Glomerular endothelial cell (primary cell): ENCODE measurements at regions not wholly inside any gene's neighbourhood (a gene's known extent, or its start where the extent isn't known, plus 50 kb on each side); places are given as distances from the start of the nearest gene placed in this dataset.
"Not testable (repeated sequence)": the region's sequence is repeated elsewhere in the genome, so short reads cannot be mapped to it uniquely, and the experiment has no call there.

Source experiments
- DNase-seq: peaks from one replicate; pipeline ENCODE4 v3.0.0-alpha.2; 2011; ENCODE audit warnings: low read depth, low spot score; ENCODE audit errors: extremely low read depth

DNA sequence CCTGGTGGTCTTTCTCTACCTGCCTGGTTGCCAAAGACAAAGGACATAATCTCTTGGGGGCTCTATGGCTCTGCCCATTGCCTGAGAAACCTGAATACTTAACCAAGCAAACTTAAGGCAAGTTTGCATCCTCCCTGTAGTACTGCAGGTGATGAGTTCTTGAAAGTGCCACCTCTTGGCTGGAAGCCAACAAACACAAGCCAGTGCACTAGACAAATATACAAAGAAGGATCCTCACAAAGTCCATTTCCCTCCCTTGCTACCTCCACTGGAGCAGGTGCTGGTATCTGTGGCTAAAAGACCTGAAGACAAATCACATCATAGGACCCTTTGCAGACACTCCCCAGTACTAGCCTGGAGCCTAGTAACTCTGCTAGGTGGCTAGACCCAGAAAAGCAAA, 772.3 kb downstream of the SI start:
- DNase-seq, result no peak

DNA sequence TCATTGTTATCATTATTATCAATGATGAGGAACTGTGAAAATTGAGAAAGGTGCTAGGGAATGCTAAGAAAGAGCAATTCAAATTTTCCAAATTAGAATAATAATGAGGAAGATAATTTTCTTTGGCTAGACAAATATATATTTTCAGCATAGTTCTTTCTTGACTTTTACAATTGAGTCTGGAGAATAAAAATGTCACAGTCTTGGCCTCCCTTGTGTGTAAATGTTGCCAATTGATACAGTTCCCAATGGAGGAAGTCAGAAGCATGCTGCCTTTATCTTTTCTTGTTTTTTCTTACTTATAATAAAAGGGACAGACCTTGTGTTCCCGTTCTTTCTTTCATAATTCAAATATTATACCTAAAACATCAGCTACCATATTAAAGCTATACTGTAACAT, 774.4 kb downstream of the SI start:
- DNase-seq, result no peak

DNA sequence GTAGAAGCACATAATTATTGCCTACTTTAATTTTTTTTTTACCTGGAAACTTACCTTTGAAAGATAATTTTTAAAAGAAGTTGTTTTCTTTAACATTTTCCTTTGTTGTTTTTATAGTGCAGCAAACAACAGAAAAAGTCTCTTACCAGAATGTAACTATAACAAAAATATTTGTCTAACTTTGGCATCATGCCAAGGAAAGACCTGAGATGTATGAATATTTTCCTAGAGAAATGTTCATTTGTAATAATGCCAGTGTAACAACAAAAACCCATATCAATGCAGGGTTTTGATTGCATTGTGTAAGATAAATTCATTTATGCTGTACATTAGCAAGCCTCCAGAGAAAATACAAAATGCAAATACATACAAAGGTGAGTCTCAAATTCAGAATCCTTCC, 775.7 kb downstream of the SI start:
- DNase-seq, result no peak

DNA sequence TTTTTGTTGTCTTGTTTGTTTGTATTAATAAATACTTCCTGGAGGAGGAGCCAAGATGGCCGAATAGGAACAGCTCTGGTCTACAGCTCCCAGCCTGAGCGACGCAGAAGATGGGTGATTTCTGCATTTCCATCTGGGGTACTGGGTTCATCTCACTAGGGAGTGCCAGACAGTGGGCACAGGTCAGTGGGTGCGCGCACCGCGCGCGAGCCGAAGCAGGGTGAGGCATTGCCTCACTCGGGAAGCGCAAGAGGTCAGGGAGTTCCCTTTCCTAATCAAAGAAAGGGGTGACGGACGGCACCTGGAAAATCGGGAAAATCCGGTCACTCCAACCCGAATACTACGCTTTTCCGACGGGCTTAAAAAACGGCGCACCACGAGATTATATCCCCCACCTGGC, 786.8 kb downstream of the SI start:
- DNase-seq, result not testable (repeated sequence)

DNA sequence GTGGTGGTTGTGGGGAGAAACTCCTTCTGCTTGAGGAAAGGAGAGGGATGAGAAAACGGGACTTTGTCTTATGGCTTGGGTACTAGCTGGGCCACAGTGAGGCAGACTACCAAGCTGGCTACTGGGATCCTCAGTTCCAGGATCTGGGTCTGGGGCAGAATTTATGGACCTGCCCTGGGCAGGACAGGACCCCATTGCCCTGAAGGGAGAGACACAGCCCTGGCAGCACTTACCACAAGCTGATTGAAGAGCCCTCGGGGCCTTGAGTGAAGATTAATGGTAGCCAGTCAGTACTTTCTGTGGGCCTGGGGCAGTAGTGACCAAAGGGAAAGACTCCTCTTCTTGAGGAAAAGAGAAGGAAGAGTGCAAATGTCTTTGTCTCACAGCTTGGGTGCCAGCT, 799.7 kb downstream of the SI start:
- DNase-seq, result no peak

DNA sequence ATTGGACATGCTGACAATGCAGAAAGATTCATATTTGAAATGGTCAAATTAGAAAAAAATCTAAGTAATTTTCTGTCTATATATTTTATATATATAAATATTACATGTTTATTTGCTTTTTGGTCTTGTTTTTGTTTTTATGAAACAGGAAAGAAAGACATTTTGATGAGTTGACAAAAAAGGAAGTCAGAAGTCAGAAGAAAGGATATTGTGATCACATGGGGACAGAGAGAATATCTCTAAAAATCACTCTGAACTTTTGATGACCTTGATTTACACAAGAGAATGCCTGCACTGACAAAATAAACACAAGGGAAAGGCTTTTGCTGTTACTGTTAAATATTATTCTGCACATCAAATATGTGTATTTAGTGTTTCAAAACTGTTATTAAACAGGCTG, 811.2 kb downstream of the SI start:
- no peak for DNase-seq

DNA sequence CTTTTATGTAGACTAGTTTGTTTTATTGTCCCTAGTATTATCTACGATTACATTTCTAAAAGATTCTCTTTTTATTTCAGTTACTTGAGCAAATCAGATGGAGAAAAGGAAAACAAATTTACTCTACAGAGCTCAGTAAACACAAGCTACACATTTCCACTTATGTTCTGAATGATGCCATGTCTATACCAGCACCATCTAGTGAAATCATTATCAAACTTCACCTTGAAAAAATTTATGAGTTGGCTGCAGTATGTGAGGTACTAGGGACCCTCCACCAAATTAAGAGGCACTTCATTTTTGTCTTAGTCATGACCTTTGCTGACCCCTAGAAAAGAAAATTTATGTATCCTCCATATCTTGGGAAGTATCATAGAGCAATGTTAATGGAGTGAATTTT, 827.4 kb downstream of the SI start:
- no peak for DNase-seq

DNA sequence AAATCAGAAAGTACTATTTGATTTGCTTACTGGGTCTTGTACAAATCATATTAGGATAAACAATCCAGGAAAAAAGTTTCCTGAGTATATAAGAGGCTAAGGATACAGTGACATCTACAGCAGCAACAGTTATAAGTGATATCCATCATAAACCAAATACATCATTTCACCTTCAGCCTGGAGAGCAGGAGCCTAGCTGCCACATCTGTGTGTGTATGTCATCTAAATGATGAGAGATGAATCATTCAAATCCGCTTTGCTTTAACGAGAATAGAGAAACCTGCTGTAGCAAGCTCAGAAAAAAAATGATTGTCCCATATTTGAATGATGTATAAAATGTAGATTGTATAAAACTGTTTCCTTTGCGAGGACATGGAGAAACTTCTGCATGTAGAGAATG, 841.4 kb downstream of the SI start:
- DNase-seq, result no peak

DNA sequence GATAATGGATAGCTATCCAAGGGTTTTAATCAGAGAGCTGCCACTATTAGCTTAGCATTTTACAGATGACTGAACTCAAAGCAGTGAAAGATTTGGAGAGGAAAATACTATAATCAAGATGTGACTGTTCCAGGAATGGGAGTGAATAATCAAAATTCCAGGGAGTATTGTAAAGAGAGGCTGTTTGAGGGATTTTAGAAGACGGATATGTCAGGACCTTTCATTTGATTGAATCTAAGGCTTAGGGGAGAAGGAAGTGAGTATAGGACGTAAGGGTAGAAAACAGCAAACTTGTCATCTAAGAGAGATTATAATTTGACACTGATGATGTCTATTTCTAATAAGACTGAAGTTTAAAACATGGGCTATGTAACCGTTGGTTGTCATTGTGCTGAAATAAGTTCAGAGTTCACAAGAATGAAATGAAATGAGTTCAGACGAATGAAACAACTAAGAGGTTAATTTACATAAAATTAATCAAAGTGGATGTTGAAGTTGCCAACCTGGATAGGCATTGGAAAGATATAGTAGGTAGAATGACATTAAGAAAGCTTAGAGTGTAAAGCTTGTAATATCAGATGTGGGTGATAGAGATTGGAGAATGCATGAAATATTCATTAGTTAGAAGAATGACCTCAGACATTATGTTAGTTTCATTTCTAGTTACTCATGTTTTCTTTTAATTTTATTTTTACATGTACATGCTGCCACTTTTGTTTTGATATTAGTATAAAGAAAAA, 842.8 kb downstream of the SI start:
- no peak for DNase-seq

DNA sequence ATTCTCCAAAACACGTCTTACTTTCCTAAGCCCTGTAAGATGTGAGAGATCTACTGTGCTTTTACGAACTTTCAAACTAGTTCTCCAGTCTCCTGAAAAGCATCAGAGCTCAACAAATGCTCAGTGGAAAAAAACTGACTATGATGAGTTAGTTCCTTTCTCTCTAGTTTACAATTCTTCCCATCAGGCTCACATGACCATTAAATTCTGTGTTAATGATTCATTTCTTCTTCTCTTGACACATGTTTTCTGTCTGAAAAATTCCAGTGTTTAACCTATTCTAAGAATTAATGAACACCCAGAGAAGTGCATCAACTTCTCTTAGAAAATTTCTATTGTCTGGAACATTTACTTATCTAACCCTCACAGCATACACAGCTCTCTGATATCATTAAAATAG, 844.3 kb downstream of the SI start:
- DNase-seq, result no peak

DNA sequence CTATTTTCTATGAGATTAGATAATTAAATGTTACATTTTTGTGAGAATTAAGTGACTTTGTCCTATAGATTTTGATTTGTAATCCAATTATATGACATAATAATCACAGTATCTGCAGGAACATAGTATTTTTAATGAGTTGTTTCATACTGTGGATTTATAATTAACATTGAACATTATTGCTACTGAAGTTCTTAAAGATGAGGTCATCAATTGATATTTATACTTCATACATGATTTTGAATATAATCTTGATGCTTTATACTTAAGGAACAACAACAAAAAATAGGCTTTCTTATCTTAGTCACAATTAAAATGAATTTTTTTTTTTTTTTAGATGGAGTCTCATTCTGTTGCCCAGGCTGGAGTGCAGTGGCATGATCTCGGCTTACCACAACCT, 846.6 kb downstream of the SI start:
- no peak for DNase-seq

DNA sequence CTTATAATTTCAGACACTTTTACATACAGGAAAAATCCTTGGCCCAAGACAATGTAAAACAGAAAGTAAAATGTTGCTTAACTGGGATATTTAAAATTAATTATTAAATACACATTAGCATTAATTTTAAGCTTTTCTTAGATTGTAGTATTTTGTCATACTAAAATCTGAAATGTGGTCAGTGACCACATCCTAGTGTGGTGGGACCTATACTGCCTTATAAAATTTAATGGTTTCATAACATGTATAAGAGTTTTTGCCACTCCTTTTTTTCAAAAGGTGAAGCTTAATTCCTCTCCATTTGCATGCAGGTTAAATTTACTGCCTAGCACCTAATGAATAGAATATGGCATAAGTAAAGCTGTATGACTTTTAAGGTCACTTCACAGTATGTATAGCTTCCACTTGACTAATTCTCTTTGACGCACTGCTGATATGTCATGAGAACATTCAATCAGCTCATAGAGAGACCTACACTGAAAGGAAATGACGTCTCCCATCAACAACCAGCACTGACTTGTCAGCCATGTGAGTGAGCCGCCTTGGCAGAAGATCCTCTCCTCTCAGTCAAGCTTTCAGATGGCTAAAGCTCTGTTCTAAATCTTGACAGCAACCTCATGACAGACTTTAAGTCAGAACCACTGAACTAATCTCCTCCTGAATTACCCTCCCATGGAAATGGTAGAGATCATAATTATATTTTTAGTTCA, 847.8 kb downstream of the SI start:
- no peak for DNase-seq

DNA sequence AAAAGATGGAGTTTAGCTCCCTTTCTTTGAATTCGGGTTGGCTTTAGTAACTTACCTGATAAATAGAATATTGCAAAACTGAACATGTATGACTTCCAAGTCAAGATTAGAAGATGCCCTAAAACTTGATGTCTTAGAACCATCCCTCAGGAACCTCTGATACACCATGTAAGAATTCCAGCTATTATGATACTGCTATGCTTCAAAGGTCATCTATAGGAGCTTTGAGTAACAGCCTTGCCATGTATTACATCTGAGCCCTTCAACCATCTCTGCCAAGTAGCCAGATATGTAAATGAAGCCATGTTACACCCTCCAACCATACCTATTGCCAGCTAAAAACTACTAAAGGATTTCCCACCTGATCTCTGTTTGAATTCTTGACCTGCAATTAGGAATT, 854.2 kb downstream of the SI start:
- no peak for DNase-seq

DNA sequence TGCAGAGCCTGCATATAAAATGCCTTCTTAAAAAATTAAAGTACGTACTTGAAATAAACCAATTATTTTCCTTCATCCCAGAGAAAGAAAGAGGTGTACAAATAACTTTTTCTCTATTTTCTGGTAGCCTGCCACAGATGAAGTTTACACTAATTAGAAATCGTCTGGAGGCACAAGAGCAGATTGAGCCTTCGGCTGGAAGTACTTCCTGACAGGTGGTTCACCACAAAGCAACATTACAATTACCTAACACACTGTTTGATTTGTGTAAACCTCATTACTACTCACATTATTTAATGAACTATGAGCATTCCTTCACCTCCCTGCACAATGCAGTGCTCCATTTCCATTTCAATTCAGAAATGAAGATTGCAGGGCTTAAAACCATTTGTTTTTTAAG, 856.1 kb downstream of the SI start:
- DNase-seq, result no peak

DNA sequence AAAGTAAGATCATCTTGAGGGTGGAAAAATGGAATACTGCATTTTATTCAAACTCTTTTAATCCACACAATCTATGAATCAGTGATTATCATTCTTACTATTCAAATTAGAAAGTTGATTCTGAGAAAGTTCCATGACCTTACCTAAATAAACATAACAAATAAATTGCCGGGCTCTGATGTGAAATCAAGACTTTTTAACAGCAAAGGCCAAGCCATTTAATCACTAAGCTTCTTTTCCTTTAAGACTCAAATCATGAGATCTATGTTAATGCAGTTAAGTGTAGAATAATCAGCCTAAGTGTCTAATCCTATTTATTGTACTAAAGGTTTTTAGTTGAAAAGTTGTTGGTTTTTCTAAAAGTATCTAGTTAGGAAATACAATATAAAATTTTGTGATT, 857.0 kb downstream of the SI start:
- DNase-seq, result no peak

DNA sequence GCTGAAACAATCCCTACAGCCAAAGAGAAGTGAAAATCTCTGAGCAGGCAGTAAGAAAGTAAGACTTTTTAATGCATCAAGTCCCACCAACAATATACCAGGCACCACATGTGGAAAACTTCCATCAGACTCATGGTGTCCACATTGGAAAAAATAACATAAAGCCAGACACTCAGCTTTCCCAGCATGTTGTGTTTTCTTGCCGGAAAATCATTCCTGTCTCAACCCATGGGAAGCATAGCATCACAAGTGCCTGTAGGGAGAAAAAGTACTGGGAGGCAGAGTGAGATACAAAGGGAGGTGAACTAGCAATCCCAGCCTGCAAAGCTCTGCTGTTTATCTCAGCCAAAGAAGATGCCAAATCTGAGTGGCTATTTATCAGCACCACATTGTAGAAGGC, 868.9 kb downstream of the SI start:
- no peak for DNase-seq

DNA sequence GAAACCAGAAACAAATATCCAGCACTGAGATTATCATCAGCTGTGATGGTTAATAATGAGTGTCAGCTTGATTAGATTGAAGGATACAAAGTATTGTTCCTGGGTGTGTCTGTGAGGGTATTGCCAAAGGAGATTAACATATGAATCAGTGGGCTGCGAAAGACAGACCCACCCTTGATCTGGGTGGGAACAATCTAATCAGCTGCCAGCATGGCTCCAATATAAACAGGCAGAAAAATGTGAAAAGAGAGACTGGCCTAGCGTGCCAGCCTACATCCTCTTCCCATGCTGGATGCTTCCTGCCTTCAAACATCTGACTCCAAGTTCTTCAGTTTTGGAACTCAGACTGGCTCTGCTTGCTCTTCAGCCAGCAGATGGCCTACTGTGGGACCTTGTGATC, 869.5 kb downstream of the SI start:
- DNase-seq, result no peak

DNA sequence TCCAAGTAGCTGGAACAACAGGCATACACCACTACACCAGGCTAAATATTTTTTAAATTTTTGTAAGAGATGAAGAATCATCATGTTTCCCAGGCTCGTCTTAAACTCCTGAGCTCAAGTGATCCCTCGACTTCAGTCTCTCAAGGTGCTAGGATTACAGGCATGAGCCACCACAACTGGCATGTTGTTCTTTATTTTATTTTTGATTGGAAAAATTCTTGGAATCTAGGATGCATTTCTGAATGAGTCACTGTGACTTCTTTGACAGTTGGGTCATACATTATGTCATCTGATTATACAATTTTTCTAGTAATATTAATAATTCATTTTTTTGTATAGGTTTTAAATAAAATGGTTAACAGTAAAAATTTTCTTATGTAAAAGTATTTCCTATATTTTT, 870.2 kb downstream of the SI start:
- DNase-seq, result no peak

DNA sequence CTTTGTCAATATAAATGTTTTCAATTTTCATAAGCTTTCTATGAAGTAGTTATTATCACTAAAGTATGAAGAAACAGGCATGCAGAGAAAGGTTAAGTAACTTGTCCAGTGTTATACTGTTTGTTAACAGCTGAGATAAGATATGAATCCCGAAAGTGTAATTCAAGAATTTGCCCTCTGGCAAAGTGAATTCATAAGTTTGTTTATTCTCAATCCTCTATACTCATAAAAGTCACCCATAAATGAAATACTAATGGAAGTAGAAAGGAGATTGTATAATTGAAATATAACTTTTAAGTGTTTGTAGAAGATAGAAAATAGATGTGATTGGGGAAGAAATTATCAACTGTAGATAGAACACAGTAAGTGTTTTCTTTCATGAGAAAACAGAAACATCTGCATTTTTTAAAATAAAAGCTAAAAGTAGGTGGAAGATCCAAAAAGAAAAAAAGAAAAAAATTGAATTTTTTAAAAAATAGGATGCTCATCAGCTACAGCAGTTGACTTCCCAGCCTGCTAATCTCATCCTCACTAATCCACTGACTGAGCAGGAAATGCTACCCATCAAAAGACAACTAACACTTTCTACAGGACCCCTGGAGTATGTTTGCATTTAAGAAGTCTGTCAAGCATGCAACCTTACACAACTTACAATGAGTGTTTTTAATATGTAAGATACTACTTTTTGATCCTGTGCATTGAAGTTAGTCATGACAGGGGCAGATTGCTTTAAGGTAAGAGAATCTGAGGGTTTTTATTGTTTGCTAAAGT, 878.1 kb downstream of the SI start:
- no peak for DNase-seq

DNA sequence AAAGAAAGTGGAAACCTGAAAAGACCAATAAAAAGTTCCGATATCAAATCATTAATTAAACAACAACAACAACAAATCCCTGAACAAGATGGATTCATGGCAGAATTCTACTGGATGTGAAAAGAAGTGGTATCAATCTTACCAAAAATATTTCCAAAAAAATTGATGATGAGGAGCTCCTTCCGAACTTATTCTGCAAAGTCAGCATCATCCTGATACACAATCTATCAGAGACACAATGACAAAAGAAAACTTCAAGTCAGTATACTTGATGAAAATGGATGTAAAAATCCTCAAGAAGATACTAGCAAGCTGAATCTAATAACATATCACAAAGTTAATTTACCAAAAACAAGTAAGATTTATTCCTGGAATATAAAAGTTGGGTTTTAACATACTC, 881.8 kb downstream of the SI start:
- DNase-seq, result no peak

DNA sequence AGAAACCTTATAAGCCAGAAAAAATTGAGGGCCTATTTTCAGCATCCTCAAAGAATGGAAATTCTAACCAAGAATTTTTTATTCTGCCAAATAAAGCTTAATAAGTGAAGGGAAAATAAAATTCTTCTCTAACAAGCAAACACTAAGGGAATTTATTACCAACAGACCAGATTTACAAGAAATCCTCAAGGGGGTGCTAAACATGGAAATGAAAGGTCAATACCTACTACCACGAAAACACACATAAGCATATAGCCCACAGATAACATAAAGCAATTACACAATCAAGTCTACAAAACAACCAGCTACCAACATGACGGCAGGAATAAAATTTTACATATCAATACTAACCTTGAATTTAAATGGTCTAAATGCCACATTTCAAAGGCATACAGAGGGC, 883.5 kb downstream of the SI start:
- no peak for DNase-seq

DNA sequence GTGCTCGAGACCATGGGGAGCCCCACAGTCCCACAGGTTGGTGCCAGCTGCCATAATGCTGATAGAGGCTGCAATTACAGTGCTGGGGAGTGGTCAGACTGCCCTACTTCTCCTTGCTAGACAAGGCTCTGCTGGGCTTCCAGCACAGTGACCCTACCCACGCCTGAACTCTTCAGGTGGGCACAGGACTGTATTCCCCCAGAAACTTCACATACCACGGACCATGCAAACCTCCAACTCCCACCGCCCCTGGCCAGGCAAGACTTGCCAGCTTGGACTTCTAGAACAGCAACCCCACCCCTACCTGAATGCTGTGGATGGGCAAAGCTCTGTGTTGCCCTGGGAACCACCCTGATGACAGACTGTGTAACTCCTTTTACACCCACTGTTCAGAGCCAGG, 885.3 kb downstream of the SI start:
- no peak for DNase-seq
